IPS-18c (cell line): ENCODE measurements at regions not wholly inside any gene's neighbourhood (a gene's known extent, or its start where the extent isn't known, plus 50 kb on each side); places are given as distances from the start of the nearest gene placed in this dataset.
"Not testable (repeated sequence)": the region's sequence is repeated elsewhere in the genome, so short reads cannot be mapped to it uniquely, and the experiment has no call there.

Source experiments
- H3K4me3 ChIP-seq: 2 replicates; pipeline ENCODE4 v1.7.0; 2013; ENCODE audit warnings: low read depth, mild to moderate bottlenecking, low read length, moderate library complexity; ENCODE audit not compliant: insufficient read depth
- H3K9me3 ChIP-seq: one replicate; pipeline ENCODE4 v1.6.1; 2013; ENCODE audit warnings: mild to moderate bottlenecking, low read length, moderate library complexity; ENCODE audit not compliant: control insufficient read depth, insufficient read depth

- Histone ChIP-seq H3K4me3 (no peak overlapping the region), H3K9me3 (no peaks in the 10 kb centered on the region)
These were observed 264.9 kb downstream of the MEX3B start for GRCh38 chr15:81780966-81781365.

DNA sequence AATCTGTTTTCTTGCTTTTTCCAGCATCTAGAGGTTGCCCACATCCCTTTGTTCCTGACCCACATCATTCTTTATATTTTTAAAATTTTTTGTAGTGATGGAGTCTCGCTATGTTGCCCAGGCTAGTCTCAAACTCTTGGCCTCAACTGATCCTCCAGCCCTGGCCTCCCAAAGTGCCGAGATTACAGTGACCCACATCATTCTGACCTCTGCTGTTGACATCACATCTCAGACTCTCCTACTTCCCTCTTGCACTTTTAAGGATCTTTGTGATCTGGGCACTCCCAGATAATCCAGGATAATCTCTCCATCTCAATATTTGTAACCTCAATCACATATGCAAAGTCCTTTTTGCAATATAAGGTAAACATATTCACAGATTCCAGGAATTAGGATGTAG is 266.6 kb downstream of the MEX3B start:
- no peaks in the 10 kb centered on the region for H3K9me3 ChIP-seq
- H3K4me3 ChIP-seq = no peak overlapping the region

- Histone ChIP-seq H3K9me3 (no peaks in the 10 kb centered on the region), H3K4me3 (no peak overlapping the region)
These were observed 268.3 kb downstream of the MEX3B start for GRCh38 chr15:81777546-81777945.

DNA sequence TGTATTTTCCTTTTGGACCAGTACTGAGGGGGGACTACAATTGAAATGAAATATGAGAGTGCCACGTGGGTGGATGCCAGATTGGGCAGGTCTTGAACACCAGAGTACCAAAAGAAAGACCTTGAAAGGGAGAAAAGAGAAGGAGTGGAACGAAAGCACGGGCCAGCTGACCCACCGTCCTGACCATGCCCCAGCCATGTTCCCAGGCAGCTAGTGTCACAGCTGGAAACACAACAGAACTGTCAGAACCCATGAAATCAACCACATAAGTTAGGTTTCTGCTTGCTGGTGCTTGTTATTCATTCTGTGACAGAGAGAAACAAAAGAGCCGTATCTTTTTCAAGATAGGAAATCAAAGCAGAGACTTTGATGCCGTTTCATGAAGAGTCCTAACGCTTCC is 268.8 kb downstream of the MEX3B start:
- H3K4me3 ChIP-seq = no peak overlapping the region
- H3K9me3 ChIP-seq = no peaks in the 10 kb centered on the region

DNA sequence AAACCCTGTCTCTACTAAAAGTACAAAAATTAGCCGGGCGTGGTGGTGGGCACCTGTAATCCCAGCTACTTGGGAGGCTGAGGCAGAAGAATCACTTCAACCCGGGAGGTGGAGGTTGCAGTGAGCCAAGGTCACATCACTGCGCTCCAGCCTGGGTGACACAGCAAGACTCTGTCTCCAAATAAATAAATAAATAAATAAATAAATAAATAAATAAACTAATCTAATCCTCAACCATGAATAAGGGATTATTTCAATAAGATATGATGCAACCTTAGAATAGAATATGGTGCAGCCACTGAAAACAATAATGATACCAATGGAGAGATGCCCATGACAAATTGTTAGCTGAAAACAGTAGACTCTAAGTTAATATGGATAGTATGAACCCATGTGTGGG is 270.0 kb downstream of the MEX3B start:
- H3K9me3 ChIP-seq, H3K4me3 ChIP-seq: not testable (repeated sequence)

DNA sequence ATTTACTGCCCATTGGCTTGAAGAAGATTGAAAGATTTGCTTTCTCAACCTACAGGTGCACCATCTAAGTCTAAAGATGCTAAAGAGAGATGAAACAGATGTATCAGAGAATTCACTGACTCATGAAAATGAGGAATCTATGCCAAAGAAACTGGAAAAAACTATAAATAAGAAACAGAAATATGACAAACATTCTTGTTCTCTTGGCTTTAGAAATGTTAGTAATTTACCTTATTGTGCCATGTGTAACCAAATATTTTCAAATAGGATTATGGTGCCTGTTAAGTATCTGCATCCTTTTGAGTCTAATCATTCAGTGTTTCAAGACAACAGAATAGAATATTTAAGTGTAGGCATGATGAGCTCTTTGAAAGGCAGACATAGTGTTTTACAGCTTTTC is 271.5 kb downstream of the MEX3B start:
- Histone ChIP-seq H3K9me3 (no peaks in the 10 kb centered on the region), H3K4me3 (no peak overlapping the region)

- Histone ChIP-seq H3K9me3 (peaks cover 2% of the 10 kb centered on the region), H3K4me3 (no peak overlapping the region)
These were observed 277.0 kb downstream of the MEX3B start for GRCh38 chr15:81768773-81769172.

DNA sequence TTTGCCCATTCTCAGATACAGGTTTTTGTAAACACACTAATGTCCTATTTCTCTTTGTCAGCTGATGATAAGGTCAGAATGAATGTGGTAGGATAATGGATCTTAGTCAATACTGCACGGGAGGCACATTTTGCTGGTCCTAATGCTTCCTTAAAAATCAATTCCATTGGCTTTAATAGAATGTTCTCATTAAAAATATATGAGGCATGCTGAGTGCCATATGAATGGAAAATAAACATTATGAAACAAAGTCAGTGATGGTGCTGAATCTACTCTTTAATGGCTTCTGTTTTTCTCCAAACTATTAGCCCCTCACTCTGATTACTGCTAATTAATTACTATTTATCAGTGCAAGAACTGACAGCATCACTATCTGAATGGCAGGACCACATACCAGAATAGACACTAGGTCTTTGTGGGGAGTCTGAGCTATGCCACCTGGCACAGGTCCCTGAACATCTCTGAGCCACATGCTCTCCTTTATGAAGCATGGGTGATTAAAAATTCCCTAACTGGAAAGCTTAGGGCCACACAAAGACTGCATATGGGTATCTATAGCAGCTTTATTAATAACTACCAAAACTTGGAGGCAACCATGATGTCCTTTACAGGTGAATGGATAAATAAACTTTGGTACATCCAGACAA is 278.9 kb downstream of the MEX3B start:
- Histone ChIP-seq H3K4me3 (no peak overlapping the region), H3K9me3 (peaks cover 2% of the 10 kb centered on the region)

DNA sequence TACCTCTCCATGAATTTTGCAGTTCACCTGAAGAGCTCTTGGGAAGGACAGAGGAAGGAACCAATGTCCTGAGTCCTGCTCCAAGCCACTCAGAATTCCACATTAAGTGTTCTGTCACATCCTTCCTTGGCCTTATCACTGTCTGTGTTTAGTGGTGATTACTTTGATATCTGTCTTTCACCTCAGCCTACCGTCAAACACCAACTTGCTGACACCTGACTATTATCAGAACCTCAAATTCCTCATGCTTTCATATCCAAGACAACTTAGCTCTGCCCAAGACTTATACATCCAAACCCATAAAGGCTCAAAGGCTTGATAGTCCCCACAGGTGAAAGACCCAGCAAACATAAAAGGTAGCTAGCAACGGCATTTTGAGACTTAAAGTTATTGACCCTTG is 280.0 kb downstream of the MEX3B start:
- H3K9me3 ChIP-seq = peaks cover 2% of the 10 kb centered on the region

DNA sequence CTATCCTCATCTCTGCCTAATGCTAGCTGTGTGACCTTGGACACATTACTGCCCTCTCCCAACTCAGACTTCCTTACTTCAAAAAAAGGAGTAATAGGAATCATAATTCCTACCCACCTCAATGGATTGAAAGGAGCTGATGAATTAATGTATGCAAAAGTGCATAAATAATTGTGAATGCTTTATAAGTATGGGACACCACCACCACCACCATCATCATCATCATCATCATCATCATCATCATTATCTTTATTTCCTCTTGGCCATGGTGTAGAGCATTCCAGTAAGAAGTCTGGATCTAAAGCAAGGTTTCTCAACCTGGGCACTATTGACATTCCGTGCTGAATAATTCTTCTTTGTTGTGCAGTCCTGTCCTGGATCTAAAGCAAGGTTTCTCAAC is 282.5 kb downstream of the MEX3B start:
- Histone ChIP-seq H3K9me3 (no peaks in the 10 kb centered on the region), H3K4me3 (no peak overlapping the region)

More for the DNA sequence above, 280.0 kb downstream of the MEX3B start:
- no peak overlapping the region for H3K4me3 ChIP-seq

DNA sequence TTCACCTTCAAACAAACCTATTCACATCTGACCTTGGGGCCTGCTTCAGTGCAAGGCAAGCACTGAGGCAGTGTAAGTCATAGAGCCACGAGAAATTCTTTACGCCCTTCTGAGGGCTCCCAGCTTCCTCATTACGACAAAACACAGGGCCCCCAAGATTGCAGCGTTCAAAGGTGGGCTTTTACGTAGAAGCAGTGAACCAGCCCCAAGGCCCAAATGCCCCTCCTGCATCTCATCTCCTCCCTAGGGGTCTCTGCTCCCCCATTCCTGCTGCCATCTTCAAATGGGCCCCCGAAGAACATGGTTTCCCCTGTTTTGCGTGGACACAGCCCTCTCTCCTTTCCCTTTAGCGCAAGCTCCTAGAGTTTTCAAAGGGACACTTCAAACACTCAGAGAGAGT is 285.1 kb downstream of the MEX3B start:
- no peaks in the 10 kb centered on the region for H3K9me3 ChIP-seq
- H3K4me3 ChIP-seq = no peak overlapping the region

GRCh38 chr15:81758818-81759284 is 287.0 kb downstream of the MEX3B start:
- H3K9me3 ChIP-seq = no peaks in the 10 kb centered on the region
- no peak overlapping the region for H3K4me3 ChIP-seq

DNA sequence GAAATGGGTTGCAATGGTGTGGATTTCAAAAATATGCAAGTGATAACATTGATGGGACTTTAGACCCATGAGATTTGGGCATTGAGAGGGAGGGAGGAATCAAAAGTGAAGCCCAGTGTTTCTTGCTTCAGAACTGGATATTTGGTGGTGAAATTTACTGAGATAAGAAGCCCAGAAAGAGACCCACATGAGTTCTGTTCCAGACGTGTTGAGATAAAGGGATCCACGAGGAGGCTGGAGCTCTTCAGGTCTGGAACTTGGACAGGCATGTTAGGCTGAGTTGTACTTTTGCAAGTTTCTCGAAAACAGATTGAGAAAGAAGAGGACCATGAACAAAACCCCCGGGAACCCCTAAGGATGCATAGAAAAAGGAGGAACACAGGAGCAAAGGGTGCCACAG is 290.2 kb downstream of the MEX3B start:
- no peaks in the 10 kb centered on the region for H3K9me3 ChIP-seq
- H3K4me3 ChIP-seq = no peak overlapping the region

- H3K9me3 ChIP-seq = no peaks in the 10 kb centered on the region
- H3K4me3 ChIP-seq = no peak overlapping the region
These were observed 291.7 kb downstream of the MEX3B start for GRCh38 chr15:81754078-81754477.

- Histone ChIP-seq H3K4me3 (no peak overlapping the region), H3K9me3 (no peaks in the 10 kb centered on the region)
These were observed 292.8 kb downstream of the MEX3B start for GRCh38 chr15:81752974-81753373.

- H3K4me3 ChIP-seq = no peak overlapping the region
These were observed 293.3 kb downstream of the MEX3B start for GRCh38 chr15:81752546-81752942.

GRCh38 chr15:81751816-81752545 is 293.8 kb downstream of the MEX3B start:
- no peak overlapping the region for H3K4me3 ChIP-seq
- H3K9me3 ChIP-seq = no peaks in the 10 kb centered on the region

More at GRCh38 chr15:81752546-81752942, 293.3 kb downstream of the MEX3B start:
- H3K9me3 ChIP-seq = no peaks in the 10 kb centered on the region

GRCh38 chr15:81751256-81751655 is 294.6 kb downstream of the MEX3B start:
- no peak overlapping the region for H3K4me3 ChIP-seq

More at GRCh38 chr15:81751256-81751655, 294.6 kb downstream of the MEX3B start:
- no peaks in the 10 kb centered on the region for H3K9me3 ChIP-seq
